ENCODE measurements at regions not wholly inside any gene's neighbourhood (a gene's known extent, or its start where the extent isn't known, plus 50 kb on each side); places are given as distances from the start of the nearest gene placed in this dataset.
"Not testable (repeated sequence)": the region's sequence is repeated elsewhere in the genome, so short reads cannot be mapped to it uniquely, and the experiment has no call there.

GRCh38 chr1:102262994-102263393 lies 266.3 kb upstream of the OLFM3 start:
- in situ Hi-C loops (cut with MboI; ENCODE audit: low sequenced_read_pairs, unreplicated experiment) = no loop called here

GRCh38 chr1:102252731-102253505 lies 256.2 kb upstream of the OLFM3 start:
- TF ChIP-seq CTCF (IDR thresholded peaks at IDR 0.05; ENCODE audit: borderline replicate concordance, control extremely low read depth, extremely low read depth, insufficient read depth, missing control alignments) = no peak
- in situ Hi-C loops (cut with MboI; ENCODE audit: low sequenced_read_pairs, unreplicated experiment) = no loop called here
- no peak for DNase-seq (ENCODE audit: low spot score)

More at GRCh38 chr1:102262994-102263393, 266.3 kb upstream of the OLFM3 start:
- TF ChIP-seq CTCF (IDR thresholded peaks at IDR 0.05; ENCODE audit: borderline replicate concordance, control extremely low read depth, extremely low read depth, insufficient read depth, missing control alignments) = no peak
- DNase-seq (ENCODE audit: low spot score) = no peak

- no peak for TF ChIP-seq CTCF (IDR thresholded peaks at IDR 0.05; ENCODE audit: borderline replicate concordance, control extremely low read depth, extremely low read depth, insufficient read depth, missing control alignments)
- in situ Hi-C loops (cut with MboI; ENCODE audit: low sequenced_read_pairs, unreplicated experiment) = no loop called here
- DNase-seq (ENCODE audit: low spot score) = no peak
These were observed 245.0 kb upstream of the OLFM3 start for GRCh38 chr1:102241431-102242338.

GRCh38 chr1:102239247-102239646 lies 242.5 kb upstream of the OLFM3 start:
- TF ChIP-seq CTCF (IDR thresholded peaks at IDR 0.05; ENCODE audit: borderline replicate concordance, control extremely low read depth, extremely low read depth, insufficient read depth, missing control alignments) = no peak
- DNase-seq (ENCODE audit: low spot score) = no peak
- in situ Hi-C loops (cut with MboI; ENCODE audit: low sequenced_read_pairs, unreplicated experiment) = no loop called here

GRCh38 chr1:102234753-102235359 lies 238.1 kb upstream of the OLFM3 start:
- in situ Hi-C loops (cut with MboI; ENCODE audit: low sequenced_read_pairs, unreplicated experiment) = no loop called here
- TF ChIP-seq CTCF (IDR thresholded peaks at IDR 0.05; ENCODE audit: borderline replicate concordance, control extremely low read depth, extremely low read depth, insufficient read depth, missing control alignments) = no peak
- DNase-seq (ENCODE audit: low spot score) = no peak

- in situ Hi-C loops (cut with MboI; ENCODE audit: low sequenced_read_pairs, unreplicated experiment) = no loop called here
- no peak for DNase-seq (ENCODE audit: low spot score)
- TF ChIP-seq CTCF (IDR thresholded peaks at IDR 0.05; ENCODE audit: borderline replicate concordance, control extremely low read depth, extremely low read depth, insufficient read depth, missing control alignments) = no peak
These were observed 222.7 kb upstream of the OLFM3 start for GRCh38 chr1:102219463-102219862.

- in situ Hi-C loops (cut with MboI; ENCODE audit: low sequenced_read_pairs, unreplicated experiment) = not testable (repeated sequence)
These were observed 214.2 kb upstream of the OLFM3 start for GRCh38 chr1:102210891-102211290.

More at GRCh38 chr1:102210891-102211290, 214.2 kb upstream of the OLFM3 start:
- DNase-seq (ENCODE audit: low spot score) = not testable (repeated sequence)
